ENCODE measurements at regions not wholly inside any gene's neighbourhood (a gene's known extent, or its start where the extent isn't known, plus 50 kb on each side); places are given as distances from the start of the nearest gene placed in this dataset.

GRCh38 chr13:47310401-47310800 is 413.5 kb upstream of the HTR2A start:
- Mint-ChIP-seq H3K36me3 (no peaks in the 10 kb centered on the region), H3K4me3 (no peak overlapping the region), H3K4me1 (no peaks in the 10 kb centered on the region), H3K9me3 (ENCODE audit: low read depth) (no peaks in the 10 kb centered on the region), H3K27me3 (no peaks in the 10 kb centered on the region), H3K27ac (no peak overlapping the region)
- CTCF ChIA-PET = no interaction called here
- no peak for DNase-seq
- ATAC-seq = no peak

GRCh38 chr13:47306991-47307390 is 410.1 kb upstream of the HTR2A start:
- no peaks in the 10 kb centered on the region for H3K4me1 Mint-ChIP-seq
- no peaks in the 10 kb centered on the region for H3K9me3 Mint-ChIP-seq (ENCODE audit: low read depth)
- no peak for ATAC-seq
- H3K27ac Mint-ChIP-seq = no peak overlapping the region
- no peaks in the 10 kb centered on the region for H3K27me3 Mint-ChIP-seq
- no peak overlapping the region for H3K4me3 Mint-ChIP-seq
- H3K36me3 Mint-ChIP-seq = no peaks in the 10 kb centered on the region
- no peak for DNase-seq
- CTCF ChIA-PET = no interaction called here

GRCh38 chr13:47303626-47304025 is 406.8 kb upstream of the HTR2A start:
- no peak for ATAC-seq
- Mint-ChIP-seq H3K9me3 (ENCODE audit: low read depth) (peaks cover 4% of the 10 kb centered on the region), H3K4me1 (no peaks in the 10 kb centered on the region), H3K27ac (no peak overlapping the region), H3K36me3 (no peaks in the 10 kb centered on the region), H3K4me3 (no peak overlapping the region), H3K27me3 (no peaks in the 10 kb centered on the region)
- no peak for DNase-seq
- CTCF ChIA-PET = no interaction called here

- Mint-ChIP-seq H3K4me3 (no peak overlapping the region), H3K9me3 (ENCODE audit: low read depth) (peaks cover 4% of the 10 kb centered on the region), H3K27me3 (no peaks in the 10 kb centered on the region), H3K27ac (no peak overlapping the region), H3K36me3 (no peaks in the 10 kb centered on the region), H3K4me1 (no peaks in the 10 kb centered on the region)
- CTCF ChIA-PET = no interaction called here
- no peak for ATAC-seq
- no peak for DNase-seq
Measured at GRCh38 chr13:47299304-47299703, 402.5 kb upstream of the HTR2A start.

- no peaks in the 10 kb centered on the region for H3K36me3 Mint-ChIP-seq
- no peak for DNase-seq
- H3K27me3 Mint-ChIP-seq = no peaks in the 10 kb centered on the region
- peaks cover 4% of the 10 kb centered on the region for H3K9me3 Mint-ChIP-seq (ENCODE audit: low read depth)
- no peak overlapping the region for H3K4me3 Mint-ChIP-seq
- no peak for ATAC-seq
- H3K27ac Mint-ChIP-seq = no peak overlapping the region
- H3K4me1 Mint-ChIP-seq = no peaks in the 10 kb centered on the region
- CTCF ChIA-PET = no interaction called here
Measured at GRCh38 chr13:47298506-47298905, 401.7 kb upstream of the HTR2A start.

- no peak overlapping the region for H3K4me3 Mint-ChIP-seq
- no peaks in the 10 kb centered on the region for H3K4me1 Mint-ChIP-seq
- H3K36me3 Mint-ChIP-seq = no peaks in the 10 kb centered on the region
- no peak overlapping the region for H3K27ac Mint-ChIP-seq
- CTCF ChIA-PET = no interaction called here
- H3K9me3 Mint-ChIP-seq (ENCODE audit: low read depth) = no peaks in the 10 kb centered on the region
- ATAC-seq (no peak), DNase-seq (no peak)
- no peaks in the 10 kb centered on the region for H3K27me3 Mint-ChIP-seq
Measured at GRCh38 chr13:47294691-47295090, 397.8 kb upstream of the HTR2A start.

- H3K36me3 Mint-ChIP-seq = no peaks in the 10 kb centered on the region
- no peaks in the 10 kb centered on the region for H3K4me1 Mint-ChIP-seq
- no peaks in the 10 kb centered on the region for H3K9me3 Mint-ChIP-seq (ENCODE audit: low read depth)
- ATAC-seq = no peak
- H3K4me3 Mint-ChIP-seq = no peak overlapping the region
- no peaks in the 10 kb centered on the region for H3K27me3 Mint-ChIP-seq
- H3K27ac Mint-ChIP-seq = no peak overlapping the region
- DNase-seq = no peak
- CTCF ChIA-PET = no interaction called here
Measured at GRCh38 chr13:47291107-47291656, 394.3 kb upstream of the HTR2A start.

- Mint-ChIP-seq H3K36me3 (no peaks in the 10 kb centered on the region), H3K27me3 (no peaks in the 10 kb centered on the region), H3K4me3 (no peak overlapping the region), H3K27ac (no peak overlapping the region), H3K4me1 (no peaks in the 10 kb centered on the region), H3K9me3 (ENCODE audit: low read depth) (no peaks in the 10 kb centered on the region)
- ATAC-seq = no peak
- CTCF ChIA-PET = no interaction called here
- no peak for DNase-seq
Measured at GRCh38 chr13:47289567-47289966, 392.7 kb upstream of the HTR2A start.

- no peak for DNase-seq
- Mint-ChIP-seq H3K27me3 (no peaks in the 10 kb centered on the region), H3K9me3 (ENCODE audit: low read depth) (no peaks in the 10 kb centered on the region), H3K4me1 (no peaks in the 10 kb centered on the region), H3K4me3 (no peak overlapping the region), H3K27ac (no peak overlapping the region), H3K36me3 (no peaks in the 10 kb centered on the region)
- CTCF ChIA-PET = no interaction called here
- no peak for ATAC-seq
Measured at GRCh38 chr13:47288546-47288945, 391.7 kb upstream of the HTR2A start.

- no peak for ATAC-seq
- H3K27ac Mint-ChIP-seq = no peak overlapping the region
- H3K36me3 Mint-ChIP-seq = no peaks in the 10 kb centered on the region
- no peak overlapping the region for H3K4me3 Mint-ChIP-seq
- CTCF ChIA-PET = no interaction called here
- H3K4me1 Mint-ChIP-seq = no peaks in the 10 kb centered on the region
- H3K27me3 Mint-ChIP-seq = no peaks in the 10 kb centered on the region
- no peak for DNase-seq
- H3K9me3 Mint-ChIP-seq (ENCODE audit: low read depth) = no peaks in the 10 kb centered on the region
Measured at GRCh38 chr13:47287291-47287751, 390.5 kb upstream of the HTR2A start.

- Mint-ChIP-seq H3K27ac (no peak overlapping the region), H3K9me3 (ENCODE audit: low read depth) (no peaks in the 10 kb centered on the region), H3K4me1 (no peaks in the 10 kb centered on the region), H3K4me3 (no peak overlapping the region), H3K36me3 (no peaks in the 10 kb centered on the region), H3K27me3 (no peaks in the 10 kb centered on the region)
- CTCF ChIA-PET = no interaction called here
- DNase-seq (no peak), ATAC-seq (no peak)
Measured at GRCh38 chr13:47281991-47282390, 385.1 kb upstream of the HTR2A start.

- no peak for DNase-seq
- Mint-ChIP-seq H3K4me1 (no peaks in the 10 kb centered on the region), H3K9me3 (ENCODE audit: low read depth) (no peaks in the 10 kb centered on the region), H3K36me3 (no peaks in the 10 kb centered on the region), H3K4me3 (no peak overlapping the region), H3K27ac (no peak overlapping the region), H3K27me3 (no peaks in the 10 kb centered on the region)
- CTCF ChIA-PET = no interaction called here
- no peak for ATAC-seq
Measured at GRCh38 chr13:47279920-47280319, 383.1 kb upstream of the HTR2A start.

GRCh38 chr13:47277774-47278173 is 380.9 kb upstream of the HTR2A start:
- Mint-ChIP-seq H3K4me3 (no peak overlapping the region), H3K36me3 (no peaks in the 10 kb centered on the region), H3K4me1 (no peaks in the 10 kb centered on the region), H3K27me3 (no peaks in the 10 kb centered on the region), H3K9me3 (ENCODE audit: low read depth) (no peaks in the 10 kb centered on the region), H3K27ac (no peak overlapping the region)
- CTCF ChIA-PET = no interaction called here
- no peak for ATAC-seq
- DNase-seq = no peak

GRCh38 chr13:47268270-47268669 is 371.4 kb upstream of the HTR2A start:
- no peak overlapping the region for H3K4me3 Mint-ChIP-seq
- no peaks in the 10 kb centered on the region for H3K4me1 Mint-ChIP-seq
- H3K27ac Mint-ChIP-seq = no peak overlapping the region
- H3K27me3 Mint-ChIP-seq = no peaks in the 10 kb centered on the region
- CTCF ChIA-PET = no interaction called here
- ATAC-seq (no peak), DNase-seq (no peak)
- peaks cover 9% of the 10 kb centered on the region for H3K9me3 Mint-ChIP-seq (ENCODE audit: low read depth)
- H3K36me3 Mint-ChIP-seq = no peaks in the 10 kb centered on the region

GRCh38 chr13:47258384-47258783 is 361.5 kb upstream of the HTR2A start:
- Mint-ChIP-seq H3K4me1 (no peaks in the 10 kb centered on the region), H3K27ac (no peak overlapping the region)

More at GRCh38 chr13:47258384-47258783, 361.5 kb upstream of the HTR2A start:
- H3K9me3 Mint-ChIP-seq (ENCODE audit: low read depth) = no peaks in the 10 kb centered on the region
- no peaks in the 10 kb centered on the region for H3K36me3 Mint-ChIP-seq
- no peak for ATAC-seq
- CTCF ChIA-PET = no interaction called here
- no peaks in the 10 kb centered on the region for H3K27me3 Mint-ChIP-seq
- no peak for DNase-seq
- no peak overlapping the region for H3K4me3 Mint-ChIP-seq

Measured in activated CD8-positive, alpha-beta memory T cell treated with anti-CD3 and anti-CD28 coated beads, Interleukin-2, amount 10 ng/mL, durations not matched to agents 7 days and 5 days (primary cell).